NCI-H1092 treated with DMSO at 0.1 percent for 48 hours (cell line): ENCODE measurements at regions not wholly inside any gene's neighbourhood (a gene's known extent, or its start where the extent isn't known, plus 50 kb on each side); places are given as distances from the start of the nearest gene placed in this dataset.

Source experiments
- DNase-seq: peaks from one replicate; lab custom pipeline; 2025; lab: John Stamatoyannopoulos, UW

- no peak for DNase-seq
These were observed 103.1 kb upstream of the ATP11B start for GRCh38 chr3:182690172-182690571.

- no peak for DNase-seq
These were observed 101.3 kb upstream of the ATP11B start for GRCh38 chr3:182692021-182692420.

GRCh38 chr3:182692695-182693094 lies 100.6 kb upstream of the ATP11B start:
- no peak for DNase-seq

GRCh38 chr3:182693723-182694122 lies 99.6 kb upstream of the ATP11B start:
- no peak for DNase-seq

- DNase-seq = no peak
These were observed 96.4 kb upstream of the ATP11B start for GRCh38 chr3:182696916-182697315.

- peak; percentile 32 for DNase-seq
These were observed 95.9 kb upstream of the ATP11B start for GRCh38 chr3:182697345-182697919.

GRCh38 chr3:182698078-182698477 lies 95.2 kb upstream of the ATP11B start:
- no peak for DNase-seq

- no peak for DNase-seq
These were observed 93.6 kb upstream of the ATP11B start for GRCh38 chr3:182699550-182700170.

- no peak for DNase-seq
These were observed 91.1 kb upstream of the ATP11B start for GRCh38 chr3:182702216-182702615.

- no peak for DNase-seq
These were observed 90.1 kb upstream of the ATP11B start for GRCh38 chr3:182703233-182703632.

- no peak for DNase-seq
These were observed 88.4 kb upstream of the ATP11B start for GRCh38 chr3:182704926-182705325.

GRCh38 chr3:182708810-182709209 lies 84.5 kb upstream of the ATP11B start:
- no peak for DNase-seq

GRCh38 chr3:182709306-182709705 lies 84.0 kb upstream of the ATP11B start:
- no peak for DNase-seq

- peak; percentile 2 for DNase-seq
These were observed 82.6 kb upstream of the ATP11B start for GRCh38 chr3:182710557-182711157.

- DNase-seq = no peak
These were observed 82.0 kb upstream of the ATP11B start for GRCh38 chr3:182711261-182711683.

- DNase-seq = no peak
These were observed 81.5 kb upstream of the ATP11B start for GRCh38 chr3:182711853-182712252.

- DNase-seq = no peak
These were observed 80.2 kb upstream of the ATP11B start for GRCh38 chr3:182713111-182713510.

GRCh38 chr3:182713743-182714517 lies 79.4 kb upstream of the ATP11B start:
- DNase-seq = peak; percentile 37

- DNase-seq = no peak
These were observed 78.3 kb upstream of the ATP11B start for GRCh38 chr3:182715006-182715405.

GRCh38 chr3:182716114-182716688 lies 77.1 kb upstream of the ATP11B start:
- no peak for DNase-seq

- DNase-seq = no peak
These were observed 76.1 kb upstream of the ATP11B start for GRCh38 chr3:182717216-182717615.

GRCh38 chr3:182722907-182723306 lies 70.4 kb upstream of the ATP11B start:
- no peak for DNase-seq

GRCh38 chr3:182723596-182723995 lies 69.7 kb upstream of the ATP11B start:
- no peak for DNase-seq
